Middle frontal gyrus (tissue), 1 donor: ENCODE measurements at regions not wholly inside any gene's neighbourhood (a gene's known extent, or its start where the extent isn't known, plus 50 kb on each side); places are given as distances from the start of the nearest gene placed in this dataset.
"Not testable (repeated sequence)": the region's sequence is repeated elsewhere in the genome, so short reads cannot be mapped to it uniquely, and the experiment has no call there.

Source experiments
- DNase-seq: peaks from one replicate; pipeline ENCODE4 v3.0.0-alpha.2; 2015; ENCODE audit warnings: low spot score; ENCODE audit errors: extremely low spot score

DNA sequence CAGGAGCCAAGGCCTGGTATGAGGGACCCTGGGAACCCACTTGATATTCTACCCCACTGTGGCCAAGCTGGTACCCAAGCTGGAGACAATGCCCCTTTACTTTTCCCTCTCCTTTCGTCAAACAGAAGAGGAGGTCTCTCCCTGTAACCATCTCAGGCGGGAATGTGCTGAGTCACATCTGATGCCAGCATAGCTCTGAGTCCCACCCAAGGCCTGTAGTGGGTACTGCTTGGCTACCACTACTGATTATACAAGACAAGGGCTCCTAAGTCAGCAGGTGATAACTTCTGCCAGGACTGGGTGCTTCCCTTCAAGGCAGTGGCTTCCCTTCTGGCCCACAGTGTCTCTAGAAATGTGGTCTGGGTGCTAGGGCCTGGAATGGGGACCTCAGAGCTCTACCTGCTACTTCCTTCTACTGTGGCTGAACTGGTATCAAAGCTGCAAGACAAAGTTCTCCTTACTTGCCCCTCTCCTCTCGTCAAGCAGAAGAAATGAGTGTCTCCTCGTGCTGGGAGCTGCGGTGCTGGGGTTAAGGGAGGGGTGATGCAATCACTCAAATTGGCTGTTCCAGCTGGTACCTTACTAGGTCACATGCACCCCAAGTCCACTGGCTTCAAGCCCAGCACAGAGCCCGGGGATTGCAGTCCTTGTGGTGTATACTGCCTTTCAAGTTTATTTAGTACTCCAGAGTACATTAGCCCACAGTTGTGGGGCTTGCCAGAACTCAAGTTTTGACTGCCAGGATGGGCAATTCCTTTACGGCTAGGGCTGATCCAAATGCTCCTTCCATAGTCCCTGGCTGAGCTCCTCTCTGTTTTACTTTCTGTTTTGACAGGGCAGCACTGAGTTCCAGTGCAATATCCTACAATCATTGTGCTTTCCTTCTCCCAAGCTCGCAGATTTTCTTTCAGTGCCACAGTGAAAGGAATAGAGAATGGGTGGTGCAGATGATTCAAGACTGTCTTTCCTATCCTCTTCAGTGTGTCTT lies 419.7 kb upstream of the CNTN5 start:
- DNase-seq: no peak

DNA sequence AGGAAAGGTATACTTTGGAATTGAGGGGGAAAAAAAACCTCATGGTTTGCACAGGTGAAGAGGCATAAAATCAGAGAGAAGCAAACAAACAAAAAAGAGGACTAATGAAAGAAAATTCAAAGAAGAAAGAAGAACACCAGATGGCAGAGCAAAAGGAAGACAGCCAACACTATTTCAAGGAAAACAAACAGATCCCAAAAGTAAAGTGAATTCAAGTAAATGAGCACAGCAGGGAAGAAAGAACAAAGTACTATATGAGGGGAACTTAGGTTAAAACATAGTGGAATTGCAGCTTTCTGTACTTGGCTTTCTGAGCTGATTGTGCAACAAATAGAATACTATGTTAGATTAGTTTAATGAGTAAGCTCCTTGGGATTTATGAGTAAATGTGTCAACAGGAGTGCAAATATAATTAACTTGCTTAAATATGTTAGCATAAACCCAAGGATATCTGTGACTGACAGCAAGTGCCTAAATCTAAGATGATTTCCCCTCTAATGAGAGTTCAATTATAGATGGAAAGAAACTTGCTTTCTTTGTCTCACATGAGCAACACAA lies 404.6 kb upstream of the CNTN5 start:
- no peak for DNase-seq

DNA sequence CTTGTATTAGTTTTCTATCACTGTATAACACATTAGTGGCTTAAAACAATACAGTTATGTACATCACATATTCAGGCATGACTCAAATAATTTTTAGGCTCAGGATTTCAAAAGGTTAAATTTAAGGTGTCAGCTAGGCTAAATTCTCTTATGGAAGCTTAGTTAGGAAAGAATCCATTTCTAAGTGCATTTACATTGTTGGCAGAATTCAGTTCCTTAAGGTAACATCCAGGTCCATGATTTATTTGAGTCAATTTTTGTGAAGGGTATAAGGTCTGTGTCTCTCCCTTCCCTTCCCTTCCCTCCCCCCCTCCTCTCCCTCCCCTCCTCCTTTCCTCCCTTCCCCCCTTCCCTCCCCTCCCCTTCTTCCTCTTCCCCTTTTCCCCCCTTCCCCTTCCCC lies 399.0 kb upstream of the CNTN5 start:
- no peak for DNase-seq

DNA sequence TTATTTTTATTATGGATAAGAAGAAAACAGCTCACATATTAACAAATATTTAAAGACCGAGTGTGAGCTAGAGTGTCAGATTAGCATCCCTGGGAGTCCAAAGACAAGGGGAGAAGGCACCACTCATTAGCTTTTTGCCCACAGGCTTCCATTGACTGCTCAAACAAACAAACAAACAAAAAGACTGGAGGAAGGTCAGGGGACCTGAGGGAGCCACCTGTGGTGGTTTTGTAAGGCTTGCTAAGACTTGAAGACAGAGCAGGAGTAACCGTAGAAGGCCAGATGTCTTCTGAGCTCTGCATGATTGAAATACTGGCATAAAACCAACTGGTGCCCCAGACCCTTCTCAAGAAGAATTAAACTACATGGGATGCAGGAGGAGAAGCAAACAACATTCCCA lies 395.2 kb upstream of the CNTN5 start:
- no peak for DNase-seq

DNA sequence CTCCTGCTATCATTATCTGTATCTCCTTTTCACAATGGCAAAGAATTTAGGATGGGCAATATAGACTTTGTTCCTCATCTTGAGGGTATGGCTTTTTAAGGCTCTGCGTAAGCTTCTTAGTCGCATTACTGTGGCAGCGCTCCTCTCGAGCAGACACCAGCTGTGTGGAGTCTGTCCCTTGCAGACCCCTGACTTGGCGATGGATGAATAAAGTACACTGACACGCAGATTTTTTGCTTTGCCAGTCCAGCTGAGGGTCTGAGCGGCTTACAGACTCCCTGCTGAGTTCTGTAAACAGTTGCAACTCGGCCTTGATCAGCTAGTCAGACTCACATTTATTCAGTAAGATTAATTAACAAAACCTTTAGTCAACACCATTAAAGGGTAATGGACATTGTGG lies 390.0 kb upstream of the CNTN5 start:
- DNase-seq: no peak

DNA sequence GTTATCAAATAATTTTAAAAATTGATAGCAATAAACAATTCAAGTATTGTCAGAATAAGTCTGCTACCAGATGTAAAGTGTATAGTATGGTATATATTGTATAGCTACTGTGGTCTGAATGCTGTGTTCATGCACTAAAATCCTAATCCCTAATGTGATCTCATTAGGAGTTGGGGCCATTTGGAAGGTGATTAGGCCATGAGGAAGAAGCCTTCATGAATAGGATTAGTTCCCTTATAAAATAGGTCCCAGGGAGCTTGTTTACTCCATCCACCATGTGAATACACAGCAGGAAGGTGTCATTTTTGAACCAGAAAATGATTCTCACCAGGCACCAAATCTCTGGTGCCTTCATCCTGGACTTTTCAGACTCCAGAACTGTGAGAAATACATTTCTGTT lies 363.0 kb upstream of the CNTN5 start:
- DNase-seq: no peak

DNA sequence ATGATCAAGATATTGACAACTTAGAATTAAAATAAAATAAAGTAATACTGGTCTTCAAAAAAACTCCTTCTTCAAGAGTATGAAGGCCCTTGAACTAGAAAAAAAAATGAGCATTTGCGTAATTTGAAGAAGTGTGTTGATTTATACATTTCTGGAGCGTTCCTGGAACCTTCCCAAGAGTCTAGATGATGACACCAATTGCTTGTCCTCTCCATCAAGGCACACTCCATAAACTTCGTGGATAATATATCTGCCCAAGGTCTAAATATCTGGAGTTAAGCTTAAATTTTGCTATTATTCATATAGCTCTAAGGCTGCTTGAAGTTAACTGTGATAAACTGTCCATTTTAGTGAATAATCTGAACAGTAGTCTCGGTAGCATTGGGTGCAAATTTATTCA lies 361.3 kb upstream of the CNTN5 start:
- DNase-seq: no peak

DNA sequence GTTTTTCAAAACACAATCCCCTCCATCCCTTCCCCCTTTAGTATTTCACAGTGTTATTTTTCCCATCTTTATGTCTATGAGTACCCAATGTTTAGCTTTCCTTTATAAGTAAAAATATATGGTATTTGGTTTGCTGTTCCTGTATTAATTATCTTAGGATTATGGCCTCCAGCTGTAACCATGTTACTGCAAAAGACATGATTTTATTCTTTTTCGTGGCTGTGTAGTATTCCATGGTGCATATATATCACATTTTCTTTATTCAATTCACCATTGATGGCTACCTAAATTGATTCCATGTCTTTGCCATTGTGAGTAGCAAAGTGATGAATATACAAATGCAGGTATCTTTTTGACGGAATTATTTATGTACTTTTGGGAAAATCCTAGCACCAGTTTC lies 346.4 kb upstream of the CNTN5 start:
- no peak for DNase-seq

DNA sequence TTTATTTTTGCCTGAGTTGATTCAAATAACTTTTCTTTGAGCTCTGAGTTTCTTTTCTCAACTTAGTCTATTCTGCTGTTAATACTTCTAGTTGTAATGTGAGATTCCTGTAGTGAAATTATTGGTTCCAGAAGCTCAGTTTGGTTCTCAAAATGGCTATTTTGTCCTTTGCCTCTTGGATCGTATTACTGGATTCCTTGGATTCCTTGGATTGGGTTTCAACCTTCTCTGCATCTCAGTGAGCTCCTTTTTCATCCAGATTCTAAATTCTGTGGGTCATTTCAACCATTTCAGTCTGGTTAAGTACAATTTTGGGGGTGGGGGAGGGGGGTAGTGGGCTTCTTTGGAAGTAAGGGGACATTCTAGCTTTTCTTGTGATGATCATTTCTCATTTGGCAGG lies 341.1 kb upstream of the CNTN5 start:
- no peak for DNase-seq

DNA sequence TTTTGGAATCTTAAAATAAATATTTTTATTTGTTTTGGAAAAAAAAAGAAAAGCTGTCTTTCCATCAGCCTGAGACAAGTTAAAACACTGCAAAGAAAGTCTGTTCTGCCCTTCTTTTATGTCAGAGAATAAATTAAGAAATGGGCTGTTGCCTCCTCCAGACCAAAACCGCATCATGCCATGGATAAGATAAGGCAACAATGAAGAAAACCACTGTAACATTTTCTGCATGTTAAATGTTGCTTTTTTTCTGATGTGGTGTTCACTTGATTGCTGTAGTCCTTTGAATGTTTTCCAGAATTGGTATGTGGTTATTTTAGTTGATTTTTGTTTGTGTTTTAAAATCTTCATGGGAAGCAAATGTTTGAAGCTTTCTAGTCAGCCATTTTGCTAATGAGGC lies 319.2 kb upstream of the CNTN5 start:
- no peak for DNase-seq

DNA sequence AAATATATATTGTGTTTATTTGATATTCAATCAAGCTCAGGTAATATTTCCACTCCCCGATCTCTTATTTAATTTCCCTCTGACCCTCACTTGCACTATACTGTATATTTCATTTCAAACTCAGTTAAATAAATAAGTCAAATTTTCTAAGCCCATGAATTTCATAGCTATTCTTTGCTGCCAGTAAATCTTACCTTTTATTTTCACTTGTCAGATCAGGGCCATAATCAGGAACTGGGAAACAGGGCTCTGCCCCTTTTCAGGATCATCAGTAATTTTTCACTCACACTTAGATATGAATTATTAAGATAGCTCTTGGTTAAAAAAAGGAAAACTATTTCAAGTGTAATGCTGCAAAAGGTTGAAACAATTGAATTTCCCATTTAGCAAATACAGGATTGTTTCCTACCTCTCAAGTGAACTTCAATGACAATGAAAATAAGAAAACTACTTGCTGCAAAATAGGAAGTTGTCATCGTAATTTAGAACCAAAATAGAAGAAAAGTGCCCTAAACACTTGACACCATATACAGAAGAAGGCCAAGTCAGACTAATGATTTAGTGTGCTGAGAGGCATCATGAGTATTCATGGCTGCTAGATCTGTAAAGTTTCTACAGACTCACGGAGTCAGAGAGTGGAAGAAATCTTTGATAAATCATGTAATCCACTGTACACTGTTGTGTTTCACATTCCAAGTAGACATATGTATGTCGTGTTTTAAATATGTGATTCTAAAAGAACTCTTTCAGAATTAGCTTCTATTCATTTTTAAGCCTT lies 316.8 kb upstream of the CNTN5 start:
- DNase-seq: no peak

DNA sequence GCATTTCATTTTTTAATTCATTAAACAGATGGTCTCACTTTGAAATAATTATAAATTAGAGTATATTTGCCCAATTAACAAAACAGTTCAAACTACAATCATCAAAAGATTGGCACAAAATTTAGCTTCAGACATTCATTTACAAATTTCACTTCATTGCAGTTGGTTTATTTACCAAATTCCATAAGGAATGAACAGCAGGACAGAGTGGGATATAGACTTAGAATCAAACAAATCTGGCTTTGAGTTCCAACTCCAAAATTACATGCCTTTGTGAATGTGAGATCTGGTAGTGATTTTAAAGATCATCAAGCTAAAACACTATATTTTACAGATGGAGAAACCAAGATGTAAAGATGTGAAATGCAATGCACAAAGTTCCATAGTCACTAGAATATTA lies 310.7 kb upstream of the CNTN5 start:
- no peak for DNase-seq

DNA sequence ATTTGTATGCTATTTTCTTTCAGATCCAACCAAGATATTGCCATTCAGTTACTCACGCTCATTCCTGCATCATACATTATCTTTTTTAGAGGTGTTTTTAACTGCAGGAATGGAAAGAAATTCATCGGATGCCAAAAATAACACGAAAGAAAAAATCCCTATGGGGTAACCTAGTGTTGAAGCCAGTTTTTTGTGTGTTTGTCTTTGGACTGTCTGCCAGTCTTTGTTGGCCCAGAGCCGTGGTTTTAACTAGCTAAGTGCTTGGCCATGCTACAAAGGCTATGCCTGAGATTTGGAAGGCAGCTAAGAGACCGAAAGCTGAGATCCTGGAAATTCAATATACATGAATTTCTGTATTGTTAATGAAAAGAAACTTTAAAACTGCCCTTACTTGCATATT lies 309.8 kb upstream of the CNTN5 start:
- DNase-seq: no peak

DNA sequence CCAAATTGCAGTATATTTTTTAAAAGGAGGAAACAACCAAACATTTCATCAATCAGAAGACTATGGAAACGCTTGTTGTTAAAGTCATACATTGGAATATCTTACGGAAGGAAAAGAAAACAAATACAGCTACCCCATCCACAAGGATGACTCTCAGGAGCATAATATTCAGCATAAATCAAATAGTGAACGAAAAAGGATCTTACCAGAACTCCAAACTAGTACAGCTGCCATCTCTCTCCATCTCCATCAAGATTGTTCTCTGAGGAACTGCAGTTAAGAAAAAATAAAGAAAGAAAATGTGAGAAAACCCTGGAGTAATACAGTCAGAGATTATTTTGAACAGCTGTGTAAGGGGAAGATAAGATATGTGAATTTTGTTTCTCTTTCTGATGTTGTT lies 299.8 kb upstream of the CNTN5 start:
- no peak for DNase-seq

DNA sequence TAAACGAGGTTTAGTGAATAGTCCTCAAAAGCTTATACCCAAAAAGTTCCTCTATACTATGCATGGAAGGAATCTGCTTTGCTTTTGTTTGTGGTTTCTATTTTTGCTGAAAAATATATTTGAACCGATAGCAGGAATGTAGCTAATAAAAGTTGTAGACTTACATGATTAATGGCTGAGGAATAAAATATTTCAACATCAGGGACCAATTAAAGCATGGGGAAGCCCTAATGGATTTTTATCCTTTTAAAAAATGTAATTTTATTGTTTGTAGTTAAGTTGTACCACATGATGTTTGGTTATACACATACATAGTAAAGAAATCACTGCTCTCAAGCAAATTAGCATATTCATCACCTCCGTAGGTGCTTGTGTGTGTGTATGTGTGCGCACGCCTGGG lies 295.3 kb upstream of the CNTN5 start:
- no peak for DNase-seq

DNA sequence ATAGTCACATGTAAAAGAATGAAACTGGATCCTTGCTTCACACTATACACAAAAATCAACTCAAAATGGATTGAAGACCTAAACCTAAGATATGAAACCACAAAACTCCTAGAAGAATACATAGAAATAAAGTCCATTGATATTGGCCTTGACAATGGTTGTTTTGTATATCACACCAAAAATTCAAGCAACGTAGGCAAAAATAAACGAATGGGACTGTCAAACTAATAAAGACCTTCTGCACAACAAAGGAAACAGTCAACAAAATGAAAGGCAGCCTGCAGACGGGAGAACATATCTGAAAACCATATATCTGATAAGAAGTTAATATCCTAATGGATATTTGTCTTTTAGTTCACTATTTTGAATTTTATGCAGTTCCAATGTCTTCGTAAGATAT lies 292.3 kb upstream of the CNTN5 start:
- no peak for DNase-seq

DNA sequence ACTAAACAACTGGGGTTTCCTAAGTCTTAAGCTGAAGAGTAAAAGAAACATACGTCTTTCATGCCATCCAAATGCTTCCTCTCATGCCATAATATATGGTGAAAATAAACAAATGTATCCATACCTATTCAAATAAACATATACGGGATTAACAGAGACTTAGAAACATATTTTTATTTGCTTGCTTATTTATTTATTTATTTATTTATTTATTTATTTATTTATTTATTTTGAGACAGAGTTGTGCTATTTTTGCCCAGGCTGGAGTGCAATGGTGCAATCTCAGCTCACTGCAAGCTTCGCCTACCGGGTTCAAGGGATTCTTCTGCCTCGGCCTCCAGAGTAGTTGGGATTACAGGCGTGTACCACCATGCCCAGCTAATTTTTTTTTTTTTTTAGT lies 291.6 kb upstream of the CNTN5 start:
- DNase-seq: no peak

DNA sequence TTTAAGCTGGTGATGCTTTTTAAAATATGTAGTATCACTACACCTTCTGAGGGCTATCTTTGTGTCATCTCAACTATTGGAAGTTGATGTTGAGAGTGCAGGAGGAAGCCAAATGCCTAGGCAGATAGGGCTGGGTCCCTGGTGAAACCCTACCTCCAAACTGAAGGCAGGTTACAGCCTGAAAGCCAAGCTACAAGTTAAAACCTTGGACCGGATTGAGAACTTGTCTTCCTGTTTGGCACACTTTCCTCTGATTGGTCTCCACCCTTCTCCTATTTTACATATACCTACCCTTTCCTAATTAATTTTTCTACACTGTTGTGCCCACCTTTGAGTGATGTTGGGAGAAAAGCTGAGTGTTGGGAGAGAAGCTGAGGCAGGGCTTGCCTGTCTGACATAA lies 287.8 kb upstream of the CNTN5 start:
- DNase-seq: no peak

DNA sequence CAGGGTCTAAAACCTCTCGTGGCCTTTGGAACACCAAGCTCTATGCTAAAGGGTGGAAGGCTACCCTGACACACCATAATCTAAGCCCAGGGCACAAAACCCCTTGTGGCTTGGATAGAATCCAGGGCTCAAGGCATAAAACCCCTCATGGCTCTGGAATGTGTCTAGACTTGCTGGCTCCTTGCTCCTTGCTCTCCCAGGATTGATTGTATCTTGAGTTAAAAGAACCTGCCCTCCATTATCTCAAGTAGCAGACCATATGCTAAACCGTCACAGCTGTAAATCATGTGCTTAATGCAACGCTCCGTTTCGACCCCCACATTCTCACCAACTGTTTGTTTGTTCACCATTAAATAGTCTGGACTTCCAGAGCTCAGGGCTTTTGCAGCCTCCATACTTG lies 287.4 kb upstream of the CNTN5 start:
- DNase-seq: not testable (repeated sequence)

DNA sequence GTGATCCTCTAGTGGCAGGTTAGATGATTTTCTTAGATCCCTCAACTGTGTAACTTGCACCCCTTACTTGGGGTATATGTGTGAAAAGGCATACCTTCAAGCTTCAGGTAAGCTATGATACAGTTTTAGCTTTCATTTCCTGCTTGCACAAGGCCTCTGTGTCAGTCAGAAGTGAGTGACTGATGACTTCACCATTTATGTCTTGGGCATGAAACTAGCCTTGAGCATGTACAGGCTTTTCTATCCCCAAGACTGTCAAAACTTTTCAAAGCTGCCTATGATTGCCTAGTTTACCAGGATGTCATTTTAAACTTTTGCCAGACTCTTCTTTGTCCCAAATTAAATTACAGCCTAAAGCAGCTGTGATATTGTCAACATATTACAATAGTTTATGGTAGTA lies 286.1 kb upstream of the CNTN5 start:
- no peak for DNase-seq

DNA sequence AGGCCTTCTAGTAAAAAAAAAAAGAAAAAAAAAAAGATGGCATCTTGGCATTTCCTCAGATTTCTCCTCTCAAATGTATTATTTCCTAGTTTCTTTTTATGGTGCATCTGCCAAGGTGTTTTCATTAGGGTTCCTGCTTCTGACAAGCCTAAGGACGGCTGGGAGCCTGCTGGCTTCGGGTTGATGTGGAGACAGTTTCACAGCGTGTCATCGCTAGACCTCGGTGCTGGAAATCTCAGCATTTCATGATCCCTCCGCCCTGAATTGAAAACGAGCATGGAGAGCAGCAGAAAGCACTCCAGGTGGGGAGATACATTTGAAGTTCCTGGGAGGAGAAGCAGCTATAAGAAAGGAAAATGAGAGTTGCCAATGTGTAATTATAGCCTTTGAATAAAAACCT lies 283.9 kb upstream of the CNTN5 start:
- DNase-seq: no peak

DNA sequence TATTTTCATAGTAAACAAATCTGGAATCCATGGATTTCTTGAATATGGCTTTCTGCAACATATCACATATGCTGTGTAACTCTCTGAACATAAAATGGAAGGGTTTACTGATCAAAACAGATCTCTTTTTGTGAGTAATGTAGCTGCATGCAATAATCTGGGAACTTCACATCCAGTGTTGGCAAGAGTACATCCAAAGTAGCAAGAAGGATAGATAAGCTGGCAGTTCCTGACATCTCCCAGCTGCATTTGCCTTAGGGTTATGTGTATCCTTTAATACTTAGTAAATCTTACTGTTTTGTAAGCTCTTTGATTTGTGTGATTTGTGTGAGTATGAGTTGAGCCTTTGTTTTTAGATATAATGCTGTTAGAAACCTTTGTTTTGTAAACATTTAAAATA lies 280.4 kb upstream of the CNTN5 start:
- no peak for DNase-seq
